ENCODE measurements at regions not wholly inside any gene's neighbourhood (a gene's known extent, or its start where the extent isn't known, plus 50 kb on each side); places are given as distances from the start of the nearest gene placed in this dataset.

DNA sequence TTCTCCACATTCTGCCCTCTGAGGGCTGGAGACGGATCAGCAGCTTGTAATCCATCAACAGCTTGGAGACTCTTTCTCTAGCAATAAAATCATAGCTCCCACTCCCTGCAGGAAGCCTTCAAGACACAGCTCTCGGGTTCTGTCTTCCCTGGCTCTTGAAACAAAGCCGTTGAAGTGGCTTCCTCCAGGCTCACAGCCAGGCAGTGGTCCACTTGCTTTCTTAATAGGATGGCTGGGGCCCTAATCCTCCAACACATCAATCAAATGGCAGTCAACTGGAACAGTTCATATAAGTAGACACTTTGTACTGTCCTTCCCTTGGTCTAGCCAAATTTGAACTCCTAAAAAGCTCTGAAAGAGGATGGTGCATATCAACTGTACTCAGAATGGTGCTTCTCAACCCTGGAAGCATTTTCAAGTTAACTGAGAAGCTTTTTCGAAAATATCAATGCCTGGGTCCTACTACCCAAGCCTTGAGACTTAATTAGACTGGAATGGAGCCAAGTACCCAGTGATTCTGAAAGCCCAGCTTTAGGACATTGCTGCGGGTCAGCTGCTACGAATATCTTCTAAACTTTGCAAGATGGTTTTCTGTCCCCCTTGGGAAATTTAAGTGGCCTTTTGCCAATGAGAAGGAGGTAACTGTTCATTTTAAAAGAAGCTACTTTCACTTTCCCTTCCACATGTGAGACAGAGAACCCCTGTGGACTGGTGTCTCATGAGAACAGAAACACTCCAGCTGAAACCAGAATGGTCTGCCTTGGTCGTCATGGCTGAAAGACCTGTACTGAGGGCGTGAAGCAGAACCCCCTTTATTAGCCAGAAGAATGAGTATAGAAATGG, 74.7 kb downstream of the SC5D start:
- Histone ChIP-seq H3K9me3 (no peaks in the 10 kb centered on the region), H3K27me3 (peaks cover 0 to 5% of the 10 kb centered on the region in 2 donors), H3K4me3 (peak overlapping the region in 1 of 2 donors; percentile 16), H3K27ac (peak overlapping the region; percentile 15 to 27), H3K4me1 (peaks cover 0 to 10% of the 10 kb centered on the region in 2 donors), H3K36me3 (no peaks in the 10 kb centered on the region)
- DNase-seq: peak; percentile 15 to 18
- no peak for TF ChIP-seq POLR2A (IDR thresholded peaks at IDR 0.05)
- TF ChIP-seq, protein P1, sequence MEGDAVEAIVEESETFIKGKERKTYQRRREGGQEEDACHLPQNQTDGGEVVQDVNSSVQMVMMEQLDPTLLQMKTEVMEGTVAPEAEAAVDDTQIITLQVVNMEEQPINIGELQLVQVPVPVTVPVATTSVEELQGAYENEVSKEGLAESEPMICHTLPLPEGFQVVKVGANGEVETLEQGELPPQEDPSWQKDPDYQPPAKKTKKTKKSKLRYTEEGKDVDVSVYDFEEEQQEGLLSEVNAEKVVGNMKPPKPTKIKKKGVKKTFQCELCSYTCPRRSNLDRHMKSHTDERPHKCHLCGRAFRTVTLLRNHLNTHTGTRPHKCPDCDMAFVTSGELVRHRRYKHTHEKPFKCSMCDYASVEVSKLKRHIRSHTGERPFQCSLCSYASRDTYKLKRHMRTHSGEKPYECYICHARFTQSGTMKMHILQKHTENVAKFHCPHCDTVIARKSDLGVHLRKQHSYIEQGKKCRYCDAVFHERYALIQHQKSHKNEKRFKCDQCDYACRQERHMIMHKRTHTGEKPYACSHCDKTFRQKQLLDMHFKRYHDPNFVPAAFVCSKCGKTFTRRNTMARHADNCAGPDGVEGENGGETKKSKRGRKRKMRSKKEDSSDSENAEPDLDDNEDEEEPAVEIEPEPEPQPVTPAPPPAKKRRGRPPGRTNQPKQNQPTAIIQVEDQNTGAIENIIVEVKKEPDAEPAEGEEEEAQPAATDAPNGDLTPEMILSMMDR (IDR thresholded peaks at IDR 0.05): no peak
- intact Hi-C loops (cut with DNase I; ENCODE audit: low total_unique reads): no loop called here

DNA sequence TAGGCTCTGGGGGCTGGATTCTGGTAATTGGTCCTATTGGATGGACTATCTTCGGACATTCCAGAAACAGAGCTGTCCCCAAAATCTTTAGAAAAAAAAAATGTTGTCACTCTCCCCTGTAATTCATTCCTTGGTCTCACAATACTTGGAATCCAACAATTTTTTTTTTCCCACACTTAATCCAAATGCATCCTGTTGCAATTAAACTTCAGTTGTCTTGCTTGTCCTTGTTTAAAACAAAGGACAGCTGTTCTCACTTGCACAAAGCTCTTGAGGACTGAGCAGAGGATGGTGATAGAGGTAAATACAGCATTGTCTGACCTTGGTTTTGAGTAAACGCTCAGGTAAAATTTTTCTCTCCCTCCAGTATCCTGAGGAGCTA, 75.3 kb downstream of the SC5D start:
- intact Hi-C loops (cut with DNase I; ENCODE audit: low total_unique reads): no loop called here
- Histone ChIP-seq H3K4me1 (peaks cover 0 to 10% of the 10 kb centered on the region in 2 donors), H3K9me3 (no peaks in the 10 kb centered on the region), H3K27ac (peak overlapping the region; percentile 15 to 27), H3K36me3 (no peaks in the 10 kb centered on the region), H3K4me3 (peak overlapping the region in 1 of 2 donors; percentile 16), H3K27me3 (peaks cover 0 to 5% of the 10 kb centered on the region in 2 donors)
- DNase-seq: no peak
- TF ChIP-seq, protein P1 (IDR thresholded peaks at IDR 0.05): no peak
- no peak for TF ChIP-seq POLR2A (IDR thresholded peaks at IDR 0.05)

DNA sequence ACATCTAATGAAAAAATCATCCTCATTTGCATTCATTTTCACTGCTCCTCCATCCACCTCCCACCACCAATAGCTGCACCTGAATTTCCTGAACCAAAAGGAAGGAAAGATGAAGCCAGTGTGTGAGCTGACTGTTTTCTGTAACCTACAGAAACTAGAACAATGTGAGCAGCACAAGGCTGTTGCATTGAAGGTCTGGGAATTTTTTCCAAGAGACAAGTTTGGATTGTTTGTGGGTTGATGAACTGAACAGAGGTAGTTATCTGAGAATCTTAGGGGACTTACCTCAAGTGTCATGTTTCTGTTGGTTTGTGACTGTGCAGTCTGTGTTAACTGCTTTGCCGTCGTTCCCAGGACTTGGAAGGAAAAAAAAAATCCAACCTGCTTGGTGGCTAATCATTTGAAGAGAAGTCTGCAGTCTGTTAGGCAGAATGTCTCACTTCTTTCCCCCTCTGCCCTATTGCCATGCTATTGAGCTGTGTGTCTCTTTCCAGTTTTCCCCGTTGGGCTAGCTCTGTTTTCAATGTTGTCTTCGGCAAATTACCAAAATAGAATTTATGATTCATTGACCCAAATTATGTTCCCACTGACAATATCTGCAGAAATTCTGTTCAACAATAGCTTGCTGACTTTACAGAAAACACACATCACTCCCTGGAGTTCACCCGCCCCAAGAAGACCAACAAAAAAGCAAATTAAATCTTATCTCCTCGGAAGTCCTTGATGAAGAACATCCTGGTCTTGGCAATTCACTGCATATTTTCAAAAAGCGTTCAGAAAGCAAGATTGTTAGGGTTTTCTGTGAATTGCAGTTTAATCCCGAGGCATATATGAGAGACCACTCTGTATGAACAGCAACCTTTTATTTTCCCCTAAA, 76.0 kb downstream of the SC5D start:
- intact Hi-C loops (cut with DNase I; ENCODE audit: low total_unique reads): no loop called here
- H3K9me3 ChIP-seq: no peaks in the 10 kb centered on the region
- H3K27me3 ChIP-seq: peaks cover 0 to 5% of the 10 kb centered on the region in 2 donors
- H3K27ac ChIP-seq: no peak overlapping the region
- no peak for DNase-seq
- peaks cover 0 to 10% of the 10 kb centered on the region in 2 donors for H3K4me1 ChIP-seq
- no peak overlapping the region for H3K4me3 ChIP-seq
- TF ChIP-seq POLR2A (IDR thresholded peaks at IDR 0.05): no peak
- TF ChIP-seq, protein P1 (IDR thresholded peaks at IDR 0.05): no peak
- no peaks in the 10 kb centered on the region for H3K36me3 ChIP-seq

DNA sequence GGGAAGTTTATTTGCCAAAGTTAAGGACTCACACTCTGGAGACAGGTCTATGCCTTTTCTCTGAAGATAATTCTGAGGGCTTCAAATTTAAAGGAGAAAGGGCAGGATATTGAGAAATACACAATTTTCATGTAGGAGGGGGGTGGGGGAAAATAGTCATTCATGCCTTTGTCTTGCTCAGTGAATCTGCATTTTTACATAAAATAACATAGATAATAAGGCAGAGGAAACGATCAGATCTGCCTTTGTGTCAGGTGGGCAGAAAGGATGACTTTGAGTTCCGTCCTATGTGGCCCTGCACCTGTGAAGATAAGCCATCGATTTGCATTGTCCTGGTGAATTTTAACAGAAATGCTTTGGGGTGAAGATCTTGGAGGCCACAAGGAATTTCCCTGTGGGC, 76.8 kb downstream of the SC5D start:
- H3K9me3 ChIP-seq: no peaks in the 10 kb centered on the region
- no peak for DNase-seq
- peaks cover 0 to 5% of the 10 kb centered on the region in 2 donors for H3K27me3 ChIP-seq
- no peaks in the 10 kb centered on the region for H3K36me3 ChIP-seq
- peaks cover 0 to 10% of the 10 kb centered on the region in 2 donors for H3K4me1 ChIP-seq
- intact Hi-C loops (cut with DNase I; ENCODE audit: low total_unique reads): no loop called here
- H3K4me3 ChIP-seq: no peak overlapping the region
- TF ChIP-seq, protein P1 (IDR thresholded peaks at IDR 0.05): no peak
- no peak for TF ChIP-seq POLR2A (IDR thresholded peaks at IDR 0.05)
- H3K27ac ChIP-seq: no peak overlapping the region

All from uterus (tissue), 3 donors.